PFSK-1 (cell line): ENCODE measurements at regions not wholly inside any gene's neighbourhood (a gene's known extent, or its start where the extent isn't known, plus 50 kb on each side); places are given as distances from the start of the nearest gene placed in this dataset.

Source experiments
- FOXP2 ChIP-seq: optimal IDR thresholded peaks from 2 replicates; pipeline ENCODE3; 2011; ENCODE audit warnings: borderline replicate concordance, control low read depth, inconsistent platforms; ENCODE audit not compliant: insufficient read depth; ENCODE audit errors: extremely low read length, extremely low read depth
- POLR2AphosphoS5 ChIP-seq: IDR thresholded peaks from 2 replicates; pipeline ENCODE4 v1.6.1; 2012; ENCODE audit warnings: low read depth, mild to moderate bottlenecking, control low read depth, low read length, moderate library complexity
- SIN3A ChIP-seq: IDR thresholded peaks from 2 replicates; pipeline ENCODE4 v1.6.1; 2012; ENCODE audit warnings: mild to moderate bottlenecking, low read length, moderate library complexity, borderline replicate concordance; ENCODE audit not compliant: insufficient read depth
- TF ChIP-seq, protein P1 (sequence below), 2 experiments: IDR thresholded peaks; 2 replicates each; pipeline versions ENCODE4 v1.6.1 to v1.8.0; 2011 to 2012; ENCODE audit warnings: low read depth in 2 of 2, low read length in 2 of 2, control low read depth in 1 of 2, inconsistent platforms in 1 of 2, mild to moderate bottlenecking in 1 of 2, moderate library complexity in 1 of 2; ENCODE audit not compliant: insufficient read depth in 1 of 2

GRCh38 chr13:90833951-90834350 lies 513.5 kb upstream of the MIR17HG start:
- TF ChIP-seq POLR2AphosphoS5 (no peak), FOXP2 (no peak), SIN3A (no peak)
- TF ChIP-seq, protein P1, sequence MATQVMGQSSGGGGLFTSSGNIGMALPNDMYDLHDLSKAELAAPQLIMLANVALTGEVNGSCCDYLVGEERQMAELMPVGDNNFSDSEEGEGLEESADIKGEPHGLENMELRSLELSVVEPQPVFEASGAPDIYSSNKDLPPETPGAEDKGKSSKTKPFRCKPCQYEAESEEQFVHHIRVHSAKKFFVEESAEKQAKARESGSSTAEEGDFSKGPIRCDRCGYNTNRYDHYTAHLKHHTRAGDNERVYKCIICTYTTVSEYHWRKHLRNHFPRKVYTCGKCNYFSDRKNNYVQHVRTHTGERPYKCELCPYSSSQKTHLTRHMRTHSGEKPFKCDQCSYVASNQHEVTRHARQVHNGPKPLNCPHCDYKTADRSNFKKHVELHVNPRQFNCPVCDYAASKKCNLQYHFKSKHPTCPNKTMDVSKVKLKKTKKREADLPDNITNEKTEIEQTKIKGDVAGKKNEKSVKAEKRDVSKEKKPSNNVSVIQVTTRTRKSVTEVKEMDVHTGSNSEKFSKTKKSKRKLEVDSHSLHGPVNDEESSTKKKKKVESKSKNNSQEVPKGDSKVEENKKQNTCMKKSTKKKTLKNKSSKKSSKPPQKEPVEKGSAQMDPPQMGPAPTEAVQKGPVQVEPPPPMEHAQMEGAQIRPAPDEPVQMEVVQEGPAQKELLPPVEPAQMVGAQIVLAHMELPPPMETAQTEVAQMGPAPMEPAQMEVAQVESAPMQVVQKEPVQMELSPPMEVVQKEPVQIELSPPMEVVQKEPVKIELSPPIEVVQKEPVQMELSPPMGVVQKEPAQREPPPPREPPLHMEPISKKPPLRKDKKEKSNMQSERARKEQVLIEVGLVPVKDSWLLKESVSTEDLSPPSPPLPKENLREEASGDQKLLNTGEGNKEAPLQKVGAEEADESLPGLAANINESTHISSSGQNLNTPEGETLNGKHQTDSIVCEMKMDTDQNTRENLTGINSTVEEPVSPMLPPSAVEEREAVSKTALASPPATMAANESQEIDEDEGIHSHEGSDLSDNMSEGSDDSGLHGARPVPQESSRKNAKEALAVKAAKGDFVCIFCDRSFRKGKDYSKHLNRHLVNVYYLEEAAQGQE (IDR thresholded peaks at IDR 0.05; ENCODE audit: insufficient read depth in 1 of 2, low read depth in 2 of 2, low read length in 2 of 2): no peak
